ENCODE measurements at regions not wholly inside any gene's neighbourhood (a gene's known extent, or its start where the extent isn't known, plus 50 kb on each side); places are given as distances from the start of the nearest gene placed in this dataset.

GRCh38 chr7:19914866-19915265 is 141.4 kb upstream of the TMEM196 start:
- no peak for TF ChIP-seq CTCF (IDR thresholded peaks at IDR 0.05; ENCODE audit: insufficient read depth, low read depth, low read length)
- no peak for TF ChIP-seq EZH2 (IDR thresholded peaks at IDR 0.05; ENCODE audit: insufficient read depth, low read length)

All from astrocyte (in vitro differentiated cells and primary cell).